GM10266 (cell line): ENCODE measurements at regions not wholly inside any gene's neighbourhood (a gene's known extent, or its start where the extent isn't known, plus 50 kb on each side); places are given as distances from the start of the nearest gene placed in this dataset.

ENCODE experiments used
- DNase-seq: peaks from one replicate; pipeline ENCODE4 v3.0.0; 2012; ENCODE audit errors: extremely low spot score
- TF ChIP-seq, protein P1 (sequence below): IDR thresholded peaks from 2 replicates; pipeline ENCODE4 v1.5.1; 2012; ENCODE audit warnings: mild to moderate bottlenecking, low read depth; ENCODE audit not compliant: control insufficient read depth, insufficient read depth; ENCODE audit errors: missing control alignments

DNA sequence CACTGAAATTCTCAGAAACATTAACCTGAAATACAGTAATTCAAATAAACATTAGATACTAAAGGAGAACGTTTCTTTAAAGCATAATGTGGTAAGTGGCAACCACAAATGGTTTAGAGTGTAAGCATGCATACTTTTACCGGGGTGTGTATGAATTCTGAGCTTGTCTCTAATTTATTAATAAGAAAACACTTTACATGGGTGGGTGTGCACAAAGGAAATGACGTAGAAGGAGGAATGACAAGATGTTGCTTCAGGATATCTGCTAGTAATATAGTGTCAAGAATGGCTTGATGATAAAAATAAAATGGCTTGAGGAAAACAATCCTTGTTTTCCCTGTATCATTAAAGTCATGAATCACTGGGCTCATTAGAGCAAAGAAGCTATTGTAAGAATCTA lies 92.5 kb downstream of the ARL4A start:
- no peak for DNase-seq
- TF ChIP-seq, protein P1, sequence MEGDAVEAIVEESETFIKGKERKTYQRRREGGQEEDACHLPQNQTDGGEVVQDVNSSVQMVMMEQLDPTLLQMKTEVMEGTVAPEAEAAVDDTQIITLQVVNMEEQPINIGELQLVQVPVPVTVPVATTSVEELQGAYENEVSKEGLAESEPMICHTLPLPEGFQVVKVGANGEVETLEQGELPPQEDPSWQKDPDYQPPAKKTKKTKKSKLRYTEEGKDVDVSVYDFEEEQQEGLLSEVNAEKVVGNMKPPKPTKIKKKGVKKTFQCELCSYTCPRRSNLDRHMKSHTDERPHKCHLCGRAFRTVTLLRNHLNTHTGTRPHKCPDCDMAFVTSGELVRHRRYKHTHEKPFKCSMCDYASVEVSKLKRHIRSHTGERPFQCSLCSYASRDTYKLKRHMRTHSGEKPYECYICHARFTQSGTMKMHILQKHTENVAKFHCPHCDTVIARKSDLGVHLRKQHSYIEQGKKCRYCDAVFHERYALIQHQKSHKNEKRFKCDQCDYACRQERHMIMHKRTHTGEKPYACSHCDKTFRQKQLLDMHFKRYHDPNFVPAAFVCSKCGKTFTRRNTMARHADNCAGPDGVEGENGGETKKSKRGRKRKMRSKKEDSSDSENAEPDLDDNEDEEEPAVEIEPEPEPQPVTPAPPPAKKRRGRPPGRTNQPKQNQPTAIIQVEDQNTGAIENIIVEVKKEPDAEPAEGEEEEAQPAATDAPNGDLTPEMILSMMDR, result no peak

DNA sequence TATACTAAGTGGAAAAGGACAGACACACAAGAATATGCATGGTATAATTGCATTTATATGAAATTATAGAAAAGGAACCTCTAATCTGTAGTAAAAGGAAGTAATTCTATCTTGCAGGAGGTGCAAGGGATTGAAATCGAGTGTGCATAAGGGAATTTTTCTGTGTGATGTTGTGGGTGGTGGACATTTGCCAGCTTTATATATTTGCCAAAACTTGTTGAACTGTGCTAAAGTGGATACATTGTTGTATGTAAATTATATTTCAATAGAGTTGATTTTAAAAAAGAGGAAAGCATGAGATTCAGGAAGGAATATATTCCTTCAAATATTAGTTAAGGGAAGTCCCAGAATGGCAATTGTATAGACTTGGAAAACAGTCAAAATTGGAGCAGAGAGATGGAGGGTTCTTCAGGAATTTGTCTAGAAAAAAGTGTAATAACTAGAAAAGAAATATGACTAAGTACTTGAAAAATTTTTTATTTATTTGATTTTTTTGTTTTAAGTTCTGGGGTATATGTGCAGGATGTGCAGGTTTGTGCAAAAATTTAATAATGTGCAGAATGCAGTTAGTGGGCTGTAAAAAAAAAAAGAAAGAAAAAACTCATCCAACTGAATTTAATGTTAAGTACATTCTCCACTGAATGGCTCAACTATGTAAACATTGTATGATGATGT lies 96.1 kb downstream of the ARL4A start:
- DNase-seq, result no peak
- TF ChIP-seq, protein P1, result no peak

GRCh38 chr7:12785473-12785872 lies 98.0 kb downstream of the ARL4A start:
- TF ChIP-seq, protein P1, result no peak
- no peak for DNase-seq

DNA sequence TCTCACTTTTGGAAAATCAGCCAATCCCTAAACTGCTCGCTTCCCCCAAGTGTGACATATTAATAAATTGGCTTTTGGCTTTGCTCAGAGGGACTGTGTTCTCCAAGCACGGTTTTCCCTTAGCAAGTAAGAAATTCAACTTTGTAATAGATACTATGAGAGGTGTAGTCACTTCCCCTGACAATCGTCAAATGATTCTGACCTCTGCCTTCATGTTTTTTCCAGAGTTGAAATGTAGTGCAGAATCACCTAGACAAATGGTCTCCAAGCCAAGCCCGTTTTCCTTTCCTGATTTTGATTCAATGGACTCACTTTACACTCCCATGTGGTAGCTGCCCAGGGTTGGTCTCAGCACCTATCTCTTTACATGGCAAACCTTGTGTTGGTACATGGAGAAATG lies 99.1 kb downstream of the ARL4A start:
- no peak for DNase-seq
- TF ChIP-seq, protein P1, result no peak

- TF ChIP-seq, protein P1, result no peak
- DNase-seq, result no peak
Measured at GRCh38 chr7:12788171-12788570, 100.7 kb downstream of the ARL4A start.

DNA sequence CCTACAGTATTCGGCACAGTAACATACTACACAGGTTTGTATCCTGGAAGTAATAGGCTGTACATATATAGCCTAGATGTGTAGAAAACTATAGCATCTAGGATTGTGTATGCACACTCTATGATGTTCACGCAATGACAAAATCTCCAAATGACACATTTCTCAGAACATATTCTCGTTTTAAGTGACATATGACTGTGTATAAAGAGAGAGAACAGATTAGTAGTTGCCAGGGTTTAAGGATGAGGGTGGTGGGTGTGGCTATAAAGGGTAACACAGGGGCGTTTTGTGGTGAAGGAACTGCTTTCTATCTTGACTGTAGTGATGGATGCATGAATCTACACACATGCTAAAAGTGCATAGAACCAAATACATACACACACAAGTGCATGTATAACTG lies 101.2 kb downstream of the ARL4A start:
- TF ChIP-seq, protein P1, result no peak
- no peak for DNase-seq

- TF ChIP-seq, protein P1, result no peak
- no peak for DNase-seq
Measured at GRCh38 chr7:12794722-12795302, 107.4 kb downstream of the ARL4A start.
